ENCODE measurements at regions not wholly inside any gene's neighbourhood (a gene's known extent, or its start where the extent isn't known, plus 50 kb on each side); places are given as distances from the start of the nearest gene placed in this dataset.

DNA sequence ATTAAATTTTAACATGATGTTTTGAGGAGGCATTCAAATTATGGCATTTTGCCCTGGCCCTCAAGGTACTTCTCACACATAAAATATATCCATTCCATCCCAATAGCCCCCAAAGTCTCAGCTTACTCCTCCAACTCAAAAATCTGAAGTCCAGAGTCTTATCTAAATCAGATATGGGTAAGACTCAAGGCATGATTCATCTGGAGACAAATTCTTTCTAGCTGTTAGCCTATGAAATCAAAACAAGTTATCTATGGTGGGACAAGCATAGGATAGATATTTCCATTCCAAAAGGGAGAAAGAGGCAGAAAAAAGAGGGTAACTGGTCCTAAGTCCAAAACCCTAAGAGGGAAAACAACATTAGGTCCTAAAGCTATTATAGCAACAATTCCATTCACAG lies 408.4 kb downstream of the ZNF608 start (continued):
- TF ChIP-seq JUND (IDR thresholded peaks at IDR 0.05) (no peak), RXRA (IDR thresholded peaks at IDR 0.05) (no peak), YY1 (IDR thresholded peaks at IDR 0.05) (no peak), RAD21 (IDR thresholded peaks at IDR 0.05) (no peak)

- TF ChIP-seq REST (IDR thresholded peaks at IDR 0.05) (no peak), FOXA2 (IDR thresholded peaks at IDR 0.05) (no peak), HNF4G (IDR thresholded peaks at IDR 0.05) (no peak), ATF3 (IDR thresholded peaks at IDR 0.05) (no peak), SP1 (IDR thresholded peaks at IDR 0.05) (no peak), YY1 (IDR thresholded peaks at IDR 0.05) (no peak), NR2F2 (IDR thresholded peaks at IDR 0.05) (no peak), CTCF (IDR thresholded peaks at IDR 0.05; ENCODE audit: low read depth, low read length, missing input control) (no peak)
- no peaks in the 10 kb centered on the region for H3K36me3 ChIP-seq (ENCODE audit: control insufficient read depth in 4 of 4, insufficient read depth in 3 of 4, low read depth in 1 of 4, low read length in 3 of 4)
- H3K9ac ChIP-seq (ENCODE audit: low read depth in 1 of 2, low read length in 2 of 2): no peak overlapping the region
- peaks cover 0 to 4% (median 0%) of the 10 kb centered on the region in 4 donors for H3K9me3 ChIP-seq (ENCODE audit: control insufficient read depth in 4 of 4, low read length in 3 of 4)
- H3K27ac ChIP-seq (ENCODE audit: low read depth in 1 of 2, low read length in 2 of 2): no peak overlapping the region
- 85% methylated on average over 4 of the region's 4 CpGs for WGBS
- no peak overlapping the region for H3K4me3 ChIP-seq (ENCODE audit: low read depth in 1 of 3, low read length in 3 of 3)
- no peak for DNase-seq (ENCODE audit: low spot score)
- no peaks in the 10 kb centered on the region for H3K4me1 ChIP-seq (ENCODE audit: control insufficient read depth in 4 of 4, insufficient read depth in 4 of 4, low read length in 3 of 4)
- no peaks in the 10 kb centered on the region for H3K27me3 ChIP-seq (ENCODE audit: control insufficient read depth in 4 of 4, insufficient read depth in 4 of 4, low read length in 3 of 4)
Measured at GRCh38 chr5:124333298-124333979, 413.0 kb downstream of the ZNF608 start.

GRCh38 chr5:124332273-124332672 lies 414.2 kb downstream of the ZNF608 start:
- Histone ChIP-seq H3K4me3 (ENCODE audit: low read depth in 1 of 3, low read length in 3 of 3) (no peak overlapping the region), H3K9ac (ENCODE audit: low read depth in 1 of 2, low read length in 2 of 2) (no peak overlapping the region), H3K36me3 (ENCODE audit: control insufficient read depth in 4 of 4, insufficient read depth in 3 of 4, low read depth in 1 of 4, low read length in 3 of 4) (no peaks in the 10 kb centered on the region), H3K27ac (ENCODE audit: low read depth in 1 of 2, low read length in 2 of 2) (no peak overlapping the region), H3K9me3 (ENCODE audit: control insufficient read depth in 4 of 4, low read length in 3 of 4) (peaks cover 0 to 4% (median 0%) of the 10 kb centered on the region in 4 donors), H3K27me3 (ENCODE audit: control insufficient read depth in 4 of 4, insufficient read depth in 4 of 4, low read length in 3 of 4) (no peaks in the 10 kb centered on the region), H3K4me1 (ENCODE audit: control insufficient read depth in 4 of 4, insufficient read depth in 4 of 4, low read length in 3 of 4) (no peaks in the 10 kb centered on the region)
- DNase-seq (ENCODE audit: low spot score): no peak
- 90% methylated on average over 3 of the region's 3 CpGs for WGBS
- no peak for TF ChIP-seq REST (IDR thresholded peaks at IDR 0.05)
- TF ChIP-seq HNF4G (IDR thresholded peaks at IDR 0.05): no peak
- TF ChIP-seq FOXA2 (IDR thresholded peaks at IDR 0.05): no peak
